ENCODE measurements at regions not wholly inside any gene's neighbourhood (a gene's known extent, or its start where the extent isn't known, plus 50 kb on each side); places are given as distances from the start of the nearest gene placed in this dataset.

GRCh38 chr1:4460052-4460451, 194.4 kb upstream of the AJAP1 start:
- no peak for TF ChIP-seq EZH2phosphoT487 (conservative IDR thresholded peaks at IDR 0.05; ENCODE audit: low read length)
- no peak for TF ChIP-seq CTCF (IDR thresholded peaks at IDR 0.05; ENCODE audit: insufficient read depth, low read length, poor library complexity, severe bottlenecking)
- Histone ChIP-seq H3K4me2 (ENCODE audit: low read depth, low read length, poor library complexity, severe bottlenecking) (no peak overlapping the region), H3K36me3 (ENCODE audit: low read length) (no peaks in the 10 kb centered on the region), H2AFZ (ENCODE audit: low read depth, low read length, severe bottlenecking) (no peak overlapping the region), H3K9me3 (ENCODE audit: insufficient read depth, low read length) (no peaks in the 10 kb centered on the region), H3K4me3 (ENCODE audit: insufficient read depth, low read length, poor library complexity, severe bottlenecking) (no peak overlapping the region), H3K27ac (ENCODE audit: low read depth, low read length) (no peak overlapping the region), H3K9ac (ENCODE audit: low read length) (no peak overlapping the region), H4K20me1 (ENCODE audit: low read depth, low read length) (no peaks in the 10 kb centered on the region), H3F3A (ENCODE audit: insufficient read depth) (no peaks in the 10 kb centered on the region), H3K79me2 (ENCODE audit: insufficient read depth, low read length) (no peaks in the 10 kb centered on the region), H3K27me3 (ENCODE audit: low read length) (no peaks in the 10 kb centered on the region), H3K9me2 (replicated peaks; ENCODE audit: insufficient read depth, low read length) (no peaks in the 10 kb centered on the region)

- no peak for TF ChIP-seq CTCF (IDR thresholded peaks at IDR 0.05; ENCODE audit: insufficient read depth, low read length, poor library complexity, severe bottlenecking)
- TF ChIP-seq EZH2phosphoT487 (conservative IDR thresholded peaks at IDR 0.05; ENCODE audit: low read length) = no peak
- H3F3A ChIP-seq (ENCODE audit: insufficient read depth) = no peaks in the 10 kb centered on the region
Measured at GRCh38 chr1:4460651-4461050, 193.8 kb upstream of the AJAP1 start.

GRCh38 chr1:4461726-4462290, 192.6 kb upstream of the AJAP1 start:
- no peaks in the 10 kb centered on the region for H3K36me3 ChIP-seq (ENCODE audit: low read length)
- H3F3A ChIP-seq (ENCODE audit: insufficient read depth) = no peaks in the 10 kb centered on the region
- no peak overlapping the region for H2AFZ ChIP-seq (ENCODE audit: low read depth, low read length, severe bottlenecking)
- H3K27ac ChIP-seq (ENCODE audit: low read depth, low read length) = no peak overlapping the region
- no peaks in the 10 kb centered on the region for H3K27me3 ChIP-seq (ENCODE audit: low read length)
- H3K9me2 ChIP-seq (replicated peaks; ENCODE audit: insufficient read depth, low read length) = no peaks in the 10 kb centered on the region
- no peaks in the 10 kb centered on the region for H4K20me1 ChIP-seq (ENCODE audit: low read depth, low read length)
- TF ChIP-seq EZH2phosphoT487 (conservative IDR thresholded peaks at IDR 0.05; ENCODE audit: low read length) (no peak), CTCF (IDR thresholded peaks at IDR 0.05; ENCODE audit: insufficient read depth, low read length, poor library complexity, severe bottlenecking) (no peak)
- H3K4me2 ChIP-seq (ENCODE audit: low read depth, low read length, poor library complexity, severe bottlenecking) = no peak overlapping the region
- no peak overlapping the region for H3K9ac ChIP-seq (ENCODE audit: low read length)
- H3K79me2 ChIP-seq (ENCODE audit: insufficient read depth, low read length) = no peaks in the 10 kb centered on the region
- no peaks in the 10 kb centered on the region for H3K9me3 ChIP-seq (ENCODE audit: insufficient read depth, low read length)
- no peak overlapping the region for H3K4me3 ChIP-seq (ENCODE audit: insufficient read depth, low read length, poor library complexity, severe bottlenecking)

More at GRCh38 chr1:4460651-4461050, 193.8 kb upstream of the AJAP1 start:
- Histone ChIP-seq H3K27me3 (ENCODE audit: low read length) (no peaks in the 10 kb centered on the region), H2AFZ (ENCODE audit: low read depth, low read length, severe bottlenecking) (no peak overlapping the region), H3K9ac (ENCODE audit: low read length) (no peak overlapping the region), H3K27ac (ENCODE audit: low read depth, low read length) (no peak overlapping the region), H3K9me2 (replicated peaks; ENCODE audit: insufficient read depth, low read length) (no peaks in the 10 kb centered on the region), H3K4me2 (ENCODE audit: low read depth, low read length, poor library complexity, severe bottlenecking) (no peak overlapping the region), H3K79me2 (ENCODE audit: insufficient read depth, low read length) (no peaks in the 10 kb centered on the region), H4K20me1 (ENCODE audit: low read depth, low read length) (no peaks in the 10 kb centered on the region), H3K9me3 (ENCODE audit: insufficient read depth, low read length) (no peaks in the 10 kb centered on the region), H3K36me3 (ENCODE audit: low read length) (no peaks in the 10 kb centered on the region), H3K4me3 (ENCODE audit: insufficient read depth, low read length, poor library complexity, severe bottlenecking) (no peak overlapping the region)
